Hematopoietic multipotent progenitor cell treated with erythropoietin and hydrocortisone succinate and interleukin-3 and kit ligand, for 8 days (in vitro differentiated cells): ENCODE measurements at regions not wholly inside any gene's neighbourhood (a gene's known extent, or its start where the extent isn't known, plus 50 kb on each side); places are given as distances from the start of the nearest gene placed in this dataset.
"Not testable (repeated sequence)": the region's sequence is repeated elsewhere in the genome, so short reads cannot be mapped to it uniquely, and the experiment has no call there.

Source experiments
- DNase-seq: peaks from one replicate; pipeline ENCODE4 v3.0.0-alpha.2; 2015

DNA sequence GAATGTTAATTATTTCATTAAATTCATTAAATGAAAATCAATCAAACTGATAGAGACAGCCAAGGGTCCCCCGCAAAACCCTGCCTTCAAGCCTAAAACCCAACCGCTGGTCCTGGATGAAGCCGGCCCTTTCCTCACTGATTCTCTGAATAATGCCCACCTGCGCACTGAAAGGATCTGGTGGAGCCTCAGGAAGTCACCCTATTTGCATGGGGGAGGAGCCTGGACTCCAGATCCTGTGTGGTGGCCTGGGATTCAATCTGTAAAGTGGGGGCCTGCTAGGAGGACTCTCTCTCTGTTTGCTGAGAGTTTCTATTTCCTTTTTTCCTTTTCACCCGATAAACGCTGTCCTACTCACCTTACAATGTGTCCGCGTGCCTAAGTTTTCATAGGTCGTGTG lies 97.9 kb upstream of the ADAMTS3 start:
- DNase-seq: no peak

DNA sequence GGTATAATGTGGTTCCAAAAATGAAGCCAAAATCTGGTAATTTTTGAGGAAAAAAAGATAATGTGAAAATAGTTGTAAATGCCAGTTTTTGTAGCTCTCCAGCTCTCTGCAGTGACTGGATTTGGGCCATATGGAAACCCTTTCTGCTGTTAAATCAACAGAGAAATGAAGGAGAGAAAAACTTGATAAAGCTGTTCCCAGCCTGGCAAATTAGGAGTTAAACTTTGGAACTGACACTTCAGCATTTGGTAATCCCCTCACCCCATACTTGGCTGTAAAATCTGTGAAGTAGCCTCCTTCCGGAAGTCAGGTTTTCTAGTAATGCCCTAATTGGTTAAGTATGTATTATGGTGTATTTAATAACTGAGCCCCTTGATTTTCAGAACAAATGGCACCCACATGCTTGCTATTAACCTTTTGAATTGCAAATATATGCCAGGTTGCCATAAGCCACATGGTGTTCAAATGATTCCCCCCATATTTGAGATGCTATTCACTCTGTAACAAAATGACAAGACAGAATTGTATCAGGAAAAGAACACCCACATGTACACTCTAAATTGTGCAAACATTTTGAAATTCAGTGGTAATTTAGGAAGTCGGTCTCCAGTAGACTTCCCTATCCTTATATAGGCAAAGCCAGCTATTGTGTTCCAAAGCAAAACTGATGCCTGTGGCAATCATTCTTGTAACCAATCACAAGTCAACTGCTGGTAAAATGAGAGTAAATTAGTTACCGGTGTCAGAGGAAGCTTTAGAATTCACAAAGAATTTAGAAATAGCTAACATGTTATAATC lies 96.3 kb upstream of the ADAMTS3 start:
- no peak for DNase-seq

DNA sequence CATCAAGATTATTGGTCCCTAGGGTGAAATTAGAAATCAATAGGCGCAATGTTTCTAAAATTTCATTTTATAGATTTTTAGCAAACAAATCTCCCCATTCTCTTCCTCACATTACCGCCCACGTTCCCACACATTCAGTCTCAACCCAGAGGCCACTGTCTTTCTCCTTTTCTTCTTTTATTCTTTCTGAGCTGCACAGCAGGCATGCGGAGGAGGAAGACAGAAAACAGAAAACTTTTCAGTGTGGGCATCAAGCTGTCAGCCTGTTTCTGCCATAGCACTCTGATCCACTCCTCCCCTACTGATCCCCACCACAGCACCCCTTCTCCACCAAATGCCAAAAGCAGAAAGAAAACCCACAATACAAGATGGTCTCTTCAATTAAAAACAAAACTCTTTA lies 94.8 kb upstream of the ADAMTS3 start:
- DNase-seq: no peak

DNA sequence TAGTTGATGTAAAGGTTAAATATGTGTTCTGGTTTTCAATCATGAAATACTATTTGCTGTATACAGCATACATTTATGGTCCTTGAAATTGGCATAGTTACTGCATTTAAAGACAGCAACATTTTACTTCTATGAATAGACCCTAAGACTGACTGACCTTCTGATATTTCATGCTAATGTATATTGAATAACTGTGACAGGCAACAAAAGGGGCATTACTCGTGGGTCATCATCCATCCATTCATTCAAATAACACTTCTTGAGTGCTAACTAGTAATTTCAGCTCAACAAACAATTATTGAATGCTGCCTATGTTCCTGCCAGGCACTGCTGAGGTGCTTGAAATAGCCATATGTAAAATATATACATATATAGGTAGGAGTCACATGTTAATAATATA lies 92.8 kb upstream of the ADAMTS3 start:
- DNase-seq: no peak

DNA sequence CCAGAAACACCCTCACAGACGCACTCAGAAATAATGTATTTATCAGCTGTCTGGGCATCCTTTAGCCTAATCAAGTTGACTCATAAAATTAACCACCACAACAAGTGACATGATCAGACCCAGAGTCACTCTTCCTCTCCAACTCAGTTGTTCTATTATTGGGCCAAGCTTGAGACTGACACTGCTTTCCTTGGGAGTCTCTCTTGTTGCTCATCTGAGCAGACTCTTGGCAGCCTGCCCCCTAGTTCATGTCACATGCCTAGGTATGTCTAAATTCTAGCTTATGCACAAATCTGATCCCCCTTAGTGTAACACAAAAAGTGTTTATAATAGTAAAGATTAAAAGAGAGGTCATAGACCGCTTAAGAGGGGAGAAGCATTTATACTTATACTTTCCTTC lies 72.6 kb upstream of the ADAMTS3 start:
- no peak for DNase-seq

DNA sequence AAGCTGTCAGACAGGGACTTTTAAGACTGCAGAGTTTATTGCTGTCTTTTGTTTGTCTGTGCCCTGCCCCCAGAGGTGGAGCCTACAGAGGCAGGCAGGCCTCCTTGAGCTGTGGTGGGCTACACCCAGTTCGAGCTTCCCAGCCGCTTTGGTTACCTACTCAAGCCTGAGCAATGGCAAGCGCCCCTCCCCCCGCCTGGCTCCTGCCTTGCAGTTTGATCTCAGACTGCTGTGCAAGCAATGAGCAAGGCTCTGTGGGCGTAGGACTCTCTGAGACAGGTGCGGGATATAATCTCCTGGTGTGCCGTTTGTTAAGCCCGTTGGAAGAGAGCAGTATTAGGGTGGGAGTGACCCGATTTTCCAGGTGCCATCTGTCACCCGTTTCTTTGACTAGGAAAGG lies 67.8 kb upstream of the ADAMTS3 start:
- not testable (repeated sequence) for DNase-seq

DNA sequence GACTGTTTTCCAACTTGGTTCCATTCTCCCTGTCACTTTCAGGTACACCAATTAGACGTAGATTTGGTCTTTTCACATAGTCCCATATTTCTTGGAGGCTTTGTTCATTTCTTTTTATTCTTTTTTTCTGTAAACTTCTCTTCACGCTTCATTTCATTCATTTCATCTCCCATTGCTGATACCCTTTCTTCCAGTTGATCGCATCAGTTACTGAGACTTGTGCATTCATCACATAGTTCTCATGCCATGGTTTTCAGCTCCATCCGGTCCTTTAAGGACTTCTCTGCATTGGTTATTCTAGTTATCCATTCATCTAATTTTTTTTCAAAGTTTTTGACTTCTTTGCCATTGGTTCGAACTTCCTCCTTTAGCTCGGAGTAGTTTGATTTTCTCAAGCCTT lies 66.9 kb upstream of the ADAMTS3 start:
- DNase-seq: not testable (repeated sequence)

DNA sequence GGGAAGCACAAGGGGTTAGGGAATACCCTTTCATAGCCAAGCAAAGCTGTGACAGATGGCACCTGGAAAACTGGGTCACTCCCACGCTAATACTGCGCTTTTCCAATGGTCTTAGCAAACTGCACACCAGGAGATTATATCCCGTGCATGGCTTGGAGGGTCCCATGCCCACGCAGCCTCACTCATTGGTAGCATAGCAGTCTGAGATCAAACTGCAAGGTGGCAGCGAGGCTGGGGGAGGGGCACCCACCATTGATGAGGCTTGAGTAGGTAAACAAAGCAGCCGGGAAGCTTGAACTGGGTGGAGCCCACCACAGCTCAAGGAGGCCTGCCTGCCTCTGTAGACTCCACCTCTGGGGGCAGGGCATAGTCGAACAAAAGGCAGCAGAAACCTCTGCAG lies 63.2 kb upstream of the ADAMTS3 start:
- not testable (repeated sequence) for DNase-seq

DNA sequence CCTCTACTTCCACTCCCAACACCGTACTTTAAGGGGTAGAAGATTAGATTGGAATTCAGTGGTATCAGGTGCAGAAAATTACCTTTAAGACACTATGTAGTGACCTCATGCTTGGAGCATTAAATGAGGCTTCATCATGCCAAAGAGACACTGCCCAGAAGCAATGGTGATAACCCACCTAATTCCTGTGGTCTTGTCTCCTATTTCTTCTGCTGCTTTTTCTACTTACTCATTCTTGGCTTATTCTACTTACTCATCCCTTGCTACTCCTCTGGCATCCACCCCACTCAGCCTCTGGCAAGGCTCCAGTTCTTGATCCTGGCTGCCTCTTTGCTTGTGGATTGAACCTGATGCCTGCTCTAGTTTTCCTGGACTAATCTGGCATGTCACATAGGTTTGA lies 62.3 kb upstream of the ADAMTS3 start:
- no peak for DNase-seq

DNA sequence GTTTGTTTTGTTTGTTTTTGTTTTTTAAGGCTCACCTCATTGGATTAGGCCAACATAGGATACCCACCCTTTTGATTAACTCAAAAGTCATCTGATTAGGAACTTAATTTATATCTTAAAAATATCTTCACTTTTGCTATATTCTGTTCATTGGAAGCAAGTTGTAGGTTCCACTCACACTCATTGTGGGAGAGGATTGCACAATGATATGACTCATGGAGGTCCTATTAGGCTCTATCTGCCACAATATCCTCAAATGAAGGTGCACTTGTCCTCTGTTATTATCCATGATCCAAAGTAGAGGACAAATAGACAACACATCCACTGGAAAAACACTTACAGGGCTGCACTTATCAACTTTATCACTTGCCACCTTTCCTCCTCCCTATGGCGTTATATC lies 60.5 kb upstream of the ADAMTS3 start:
- DNase-seq: no peak

DNA sequence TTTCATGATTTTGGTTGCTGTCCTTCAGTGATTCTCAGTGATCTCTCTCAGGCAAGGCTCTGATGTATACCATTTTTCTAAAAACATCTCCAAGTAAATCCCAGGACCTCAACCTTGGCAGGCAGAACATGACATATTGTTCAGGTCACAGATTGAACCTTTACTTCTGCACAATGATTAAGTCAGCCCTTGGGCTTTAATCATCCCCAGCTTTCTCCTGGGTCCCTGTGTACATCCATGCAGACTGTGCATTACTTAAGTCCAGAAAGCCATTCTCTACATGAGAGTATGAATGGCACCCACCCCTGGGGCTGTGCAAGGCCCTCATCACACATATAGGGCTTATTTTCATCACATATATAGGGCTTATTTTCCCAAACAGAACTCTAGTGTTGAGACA lies 58.7 kb upstream of the ADAMTS3 start:
- no peak for DNase-seq
